Stimulated activated naive B cell treated with anti-CD40 and anti-IgM and Interleukin-4, amounts not matched to agents 10 μg/mL and 1 μg/mL and 100 μg/mL, for 72 hours (primary cell): ENCODE measurements at regions not wholly inside any gene's neighbourhood (a gene's known extent, or its start where the extent isn't known, plus 50 kb on each side); places are given as distances from the start of the nearest gene placed in this dataset.
"Not testable (repeated sequence)": the region's sequence is repeated elsewhere in the genome, so short reads cannot be mapped to it uniquely, and the experiment has no call there.

ENCODE experiments used
- ATAC-seq, 2 donors: fragments of 150-1000 bp; cut with Tn5 transposase; replicated peaks; 2 replicates each; pipeline ENCODE4 v1.10.0; 2021; ENCODE audit warnings: moderate library complexity in 1 of 2
- DNase-seq: peaks from one replicate; pipeline ENCODE4 v3.0.0; 2021
- H3K27ac Mint-ChIP-seq: one replicate; pipeline ENCODE4 v1.8.0; 2022; ENCODE audit warnings: mild to moderate bottlenecking, mixed read lengths
- H3K27me3 Mint-ChIP-seq, 2 donors: one replicate each; pipeline ENCODE4 v1.8.0; 2022; ENCODE audit warnings: mixed read lengths in 2 of 2
- H3K36me3 Mint-ChIP-seq, 2 donors: one replicate each; pipeline ENCODE4 v1.8.0; 2022; ENCODE audit warnings: mixed read lengths in 2 of 2, mild to moderate bottlenecking in 1 of 2
- H3K4me1 Mint-ChIP-seq, 2 donors: one replicate each; pipeline ENCODE4 v1.8.0; 2022; ENCODE audit warnings: mixed read lengths in 2 of 2, mild to moderate bottlenecking in 1 of 2
- H3K4me3 Mint-ChIP-seq, 2 donors: one replicate each; pipeline ENCODE4 v1.8.0; 2022; ENCODE audit warnings: mild to moderate bottlenecking in 2 of 2, mixed read lengths in 2 of 2, moderate library complexity in 1 of 2
- H3K9me3 Mint-ChIP-seq, 2 donors: one replicate each; pipeline ENCODE4 v1.8.0; 2022; ENCODE audit warnings: mixed read lengths in 2 of 2, mild to moderate bottlenecking in 1 of 2

DNA sequence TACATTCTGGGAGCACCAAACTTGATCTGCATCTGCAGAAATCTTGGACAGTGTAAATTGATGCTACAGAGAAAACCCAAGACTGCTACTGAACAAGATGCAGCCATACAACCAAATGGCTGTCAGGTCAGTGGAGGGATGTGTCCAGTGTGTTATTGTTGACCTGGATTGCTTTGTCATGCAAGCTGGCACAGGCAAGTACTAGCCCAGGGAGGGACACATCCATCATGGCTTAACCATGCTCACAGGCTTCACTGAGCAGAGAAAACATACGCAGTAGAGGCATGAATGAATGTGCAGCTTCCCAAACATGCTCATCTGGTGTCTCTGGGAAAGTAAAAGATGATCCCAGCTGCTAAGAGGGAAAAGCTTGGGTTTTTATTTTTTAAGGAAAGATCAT is 93.6 kb downstream of the MTNR1B start:
- Mint-ChIP-seq H3K4me1 (no peaks in the 10 kb centered on the region), H3K4me3 (no peak overlapping the region), H3K27ac (no peak overlapping the region), H3K27me3 (peaks cover 0 to 8% of the 10 kb centered on the region in 2 donors), H3K36me3 (no peaks in the 10 kb centered on the region), H3K9me3 (peaks cover 3 to 4% of the 10 kb centered on the region in 2 donors)
- ATAC-seq (no peak), DNase-seq (no peak)

DNA sequence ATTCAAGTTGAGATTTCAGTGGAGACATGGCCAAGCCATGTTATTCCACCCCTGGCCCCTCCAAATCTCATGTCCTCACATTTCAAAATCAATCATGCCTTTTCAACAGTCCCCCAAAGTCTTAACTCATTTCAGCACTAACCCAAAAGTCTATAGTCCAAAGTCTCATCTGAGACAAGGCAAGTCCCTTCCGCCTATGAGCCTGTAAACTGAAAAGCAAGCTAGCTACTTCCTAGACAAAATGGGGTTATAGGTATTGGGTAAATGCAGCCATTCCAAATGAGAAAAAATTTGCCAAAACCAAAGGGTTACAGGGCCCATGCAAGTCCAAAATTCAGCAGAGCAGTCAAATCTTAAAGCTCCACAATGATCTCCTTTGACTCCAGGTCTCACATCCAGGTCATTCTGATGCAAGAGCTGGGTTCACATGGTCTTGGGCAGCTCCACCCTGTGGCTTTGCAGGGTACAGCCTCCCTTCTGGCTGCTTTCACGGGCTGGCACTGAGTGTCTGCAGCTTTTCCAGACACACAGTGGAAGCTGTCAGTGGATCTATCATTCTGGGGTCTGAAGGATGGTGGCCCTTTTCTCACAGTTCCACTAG is 95.7 kb downstream of the MTNR1B start:
- not testable (repeated sequence) for H3K4me3 Mint-ChIP-seq, H3K36me3 Mint-ChIP-seq, H3K27me3 Mint-ChIP-seq, H3K4me1 Mint-ChIP-seq, ATAC-seq, DNase-seq, H3K27ac Mint-ChIP-seq, H3K9me3 Mint-ChIP-seq

- Mint-ChIP-seq H3K36me3 (no peaks in the 10 kb centered on the region), H3K9me3 (peaks cover 3 to 4% of the 10 kb centered on the region in 2 donors), H3K4me1 (no peaks in the 10 kb centered on the region), H3K27me3 (peaks cover 0 to 8% of the 10 kb centered on the region in 2 donors), H3K4me3 (no peak overlapping the region), H3K27ac (no peak overlapping the region)
- DNase-seq (no peak), ATAC-seq (no peak)
Measured at GRCh38 chr11:93067881-93068390, 98.5 kb downstream of the MTNR1B start.

GRCh38 chr11:93072229-93072914 is 102.9 kb downstream of the MTNR1B start:
- no peak for ATAC-seq
- Mint-ChIP-seq H3K4me1 (no peaks in the 10 kb centered on the region), H3K27ac (no peak overlapping the region), H3K36me3 (no peaks in the 10 kb centered on the region), H3K9me3 (peaks cover 0 to 4% of the 10 kb centered on the region in 2 donors), H3K4me3 (no peak overlapping the region), H3K27me3 (peaks cover 0 to 8% of the 10 kb centered on the region in 2 donors)
- no peak for DNase-seq

GRCh38 chr11:93073026-93073425 is 103.6 kb downstream of the MTNR1B start:
- H3K4me3 Mint-ChIP-seq = no peak overlapping the region
- peaks cover 0 to 8% of the 10 kb centered on the region in 2 donors for H3K27me3 Mint-ChIP-seq
- H3K4me1 Mint-ChIP-seq = no peaks in the 10 kb centered on the region
- DNase-seq = no peak
- H3K36me3 Mint-ChIP-seq = no peaks in the 10 kb centered on the region
- peaks cover 0 to 4% of the 10 kb centered on the region in 2 donors for H3K9me3 Mint-ChIP-seq
- no peak overlapping the region for H3K27ac Mint-ChIP-seq
- ATAC-seq = no peak

DNA sequence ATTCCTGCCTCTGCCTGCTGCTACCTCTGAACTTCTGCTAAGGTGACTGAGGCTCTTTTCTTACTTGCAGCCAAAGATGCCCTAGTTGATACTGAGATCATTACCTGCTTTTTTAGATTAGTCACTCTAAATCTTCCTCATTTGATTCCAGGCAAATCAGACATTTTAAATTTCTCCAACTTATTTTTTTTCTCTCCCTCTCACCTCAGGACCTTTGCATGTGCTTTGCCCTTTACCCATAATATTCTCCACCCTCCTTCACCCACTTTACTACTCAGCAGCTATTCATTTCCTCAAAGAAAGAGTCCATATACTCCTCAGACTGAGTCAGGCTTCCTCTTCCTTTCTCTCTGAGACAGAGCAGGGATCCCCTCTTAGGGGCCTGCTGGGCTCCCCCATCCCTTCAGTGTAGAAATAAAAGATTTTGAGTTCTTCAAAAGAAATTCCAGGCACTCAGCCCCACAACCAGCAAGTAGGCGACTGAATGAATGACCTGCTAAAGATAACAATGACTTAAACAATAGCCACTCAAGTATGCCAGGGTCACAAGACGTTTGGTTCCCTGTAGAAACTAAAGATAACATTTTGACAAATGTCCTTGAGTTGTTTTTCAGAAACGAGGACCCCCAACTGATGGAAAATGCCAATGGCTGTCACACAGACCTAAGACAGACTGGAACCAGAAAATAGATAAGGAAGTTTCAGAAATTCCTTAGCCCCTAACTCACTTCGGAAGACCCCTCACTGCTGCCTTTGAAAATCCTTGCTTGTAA is 104.2 kb downstream of the MTNR1B start:
- H3K4me3 Mint-ChIP-seq = no peak overlapping the region
- H3K27ac Mint-ChIP-seq = no peak overlapping the region
- DNase-seq (no peak), ATAC-seq (no peak)
- peaks cover 0 to 8% of the 10 kb centered on the region in 2 donors for H3K27me3 Mint-ChIP-seq
- H3K4me1 Mint-ChIP-seq = no peaks in the 10 kb centered on the region
- no peaks in the 10 kb centered on the region for H3K36me3 Mint-ChIP-seq
- H3K9me3 Mint-ChIP-seq = peaks cover 0 to 4% of the 10 kb centered on the region in 2 donors

DNA sequence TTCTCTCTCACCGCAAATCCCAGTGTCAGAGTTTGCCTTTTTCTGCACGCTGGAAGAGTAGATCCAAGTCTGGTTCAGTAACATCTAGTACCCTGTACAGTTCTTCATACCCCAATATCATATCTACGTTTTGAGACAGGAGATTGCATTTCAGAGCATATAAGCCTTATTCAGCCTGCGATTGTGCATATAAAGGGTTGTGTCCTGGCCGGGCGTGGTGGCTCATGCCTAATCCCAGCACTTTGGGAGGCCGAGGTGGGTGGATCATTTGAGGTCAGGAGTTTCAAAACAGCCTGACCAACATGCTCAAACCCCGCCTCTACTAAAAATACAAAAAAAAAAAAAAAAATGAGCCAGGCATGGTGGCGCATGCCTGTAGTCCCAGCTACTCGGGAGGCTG is 104.9 kb downstream of the MTNR1B start:
- Mint-ChIP-seq H3K27ac (no peak overlapping the region), H3K9me3 (peaks cover 0 to 4% of the 10 kb centered on the region in 2 donors), H3K4me1 (no peaks in the 10 kb centered on the region), H3K4me3 (no peak overlapping the region), H3K27me3 (peaks cover 0 to 8% of the 10 kb centered on the region in 2 donors), H3K36me3 (no peaks in the 10 kb centered on the region)
- no peak for DNase-seq
- ATAC-seq = no peak

GRCh38 chr11:93075782-93076181 is 106.3 kb downstream of the MTNR1B start:
- ATAC-seq (no peak), DNase-seq (no peak)
- Mint-ChIP-seq H3K4me3 (no peak overlapping the region), H3K36me3 (no peaks in the 10 kb centered on the region), H3K9me3 (peaks cover 0 to 4% of the 10 kb centered on the region in 2 donors), H3K4me1 (no peaks in the 10 kb centered on the region), H3K27me3 (peaks cover 0 to 8% of the 10 kb centered on the region in 2 donors), H3K27ac (no peak overlapping the region)

GRCh38 chr11:93080146-93080759 is 110.8 kb downstream of the MTNR1B start:
- Mint-ChIP-seq H3K4me1 (no peaks in the 10 kb centered on the region), H3K36me3 (no peaks in the 10 kb centered on the region), H3K9me3 (no peaks in the 10 kb centered on the region), H3K27ac (no peak overlapping the region), H3K27me3 (peaks cover 0 to 4% of the 10 kb centered on the region in 2 donors), H3K4me3 (no peak overlapping the region)
- ATAC-seq = no peak
- DNase-seq = no peak

GRCh38 chr11:93081694-93082093 is 112.2 kb downstream of the MTNR1B start:
- no peaks in the 10 kb centered on the region for H3K4me1 Mint-ChIP-seq
- H3K27me3 Mint-ChIP-seq = no peaks in the 10 kb centered on the region
- H3K36me3 Mint-ChIP-seq = no peaks in the 10 kb centered on the region
- DNase-seq (no peak), ATAC-seq (no peak)
- no peak overlapping the region for H3K4me3 Mint-ChIP-seq
- no peaks in the 10 kb centered on the region for H3K9me3 Mint-ChIP-seq
- H3K27ac Mint-ChIP-seq = no peak overlapping the region

DNA sequence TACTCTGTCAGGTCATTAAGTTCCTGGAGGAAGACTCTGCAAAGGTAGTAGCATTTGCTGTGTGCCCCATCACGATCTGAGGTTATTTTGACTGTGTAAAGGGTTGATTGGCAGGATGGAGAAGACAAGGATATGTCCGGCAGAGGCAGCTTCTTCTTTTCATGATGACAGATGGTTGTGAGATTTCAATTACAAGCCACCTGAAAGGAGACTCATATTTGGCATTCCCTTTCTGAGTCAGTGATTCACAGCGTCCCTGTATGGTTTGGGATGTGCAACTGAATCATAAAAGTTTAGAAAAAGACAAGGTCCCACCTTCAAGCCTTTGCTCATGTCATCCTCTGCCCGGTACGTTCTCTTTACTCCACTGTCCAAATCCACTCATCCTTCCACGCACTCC is 113.4 kb downstream of the MTNR1B start:
- Mint-ChIP-seq H3K4me3 (no peak overlapping the region), H3K9me3 (no peaks in the 10 kb centered on the region), H3K27me3 (no peaks in the 10 kb centered on the region), H3K27ac (no peak overlapping the region), H3K4me1 (no peaks in the 10 kb centered on the region), H3K36me3 (no peaks in the 10 kb centered on the region)
- DNase-seq = no peak
- no peak for ATAC-seq

DNA sequence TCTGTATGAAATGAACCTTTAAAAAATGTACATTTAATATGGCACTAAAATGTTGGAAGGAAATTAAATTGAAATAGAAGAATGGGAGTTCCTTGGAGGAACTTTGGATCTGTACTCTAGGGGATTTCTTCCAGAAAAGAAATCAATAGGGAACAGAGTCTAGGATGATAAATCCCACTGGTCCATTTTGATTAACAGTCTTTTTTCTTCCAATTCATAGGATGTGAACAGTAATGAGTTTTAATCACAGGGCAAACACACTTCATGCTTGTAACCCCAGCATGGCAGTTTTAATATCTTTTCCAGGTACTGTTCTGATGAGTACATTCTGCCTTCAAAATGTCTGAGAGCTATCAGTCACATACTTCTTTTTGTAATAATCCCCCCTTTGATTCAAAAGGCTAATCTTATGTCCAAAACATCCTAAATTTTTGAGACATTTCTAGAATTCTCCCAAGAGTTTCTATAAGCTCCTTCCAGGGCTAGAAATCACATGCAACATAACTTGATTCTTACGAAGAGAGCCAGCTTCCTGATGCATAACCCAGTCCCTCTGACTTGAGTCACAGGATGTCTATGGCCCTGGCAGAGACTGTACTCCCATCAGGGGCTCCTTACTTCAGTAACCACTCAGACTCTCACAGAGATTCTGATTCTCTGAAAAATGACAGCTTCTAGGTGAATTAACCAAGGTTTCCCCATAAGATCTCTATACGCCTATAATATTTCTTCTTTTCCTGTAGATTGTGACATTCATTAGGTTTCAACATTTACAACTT is 112.9 kb downstream of the SLC36A4 start:
- Mint-ChIP-seq H3K27me3 (no peaks in the 10 kb centered on the region), H3K4me3 (no peak overlapping the region), H3K9me3 (no peaks in the 10 kb centered on the region), H3K27ac (no peak overlapping the region), H3K4me1 (no peaks in the 10 kb centered on the region), H3K36me3 (no peaks in the 10 kb centered on the region)
- ATAC-seq (no peak), DNase-seq (no peak)

GRCh38 chr11:93089474-93090102 is 108.2 kb downstream of the SLC36A4 start:
- ATAC-seq (peak in 1 of 2 donors; percentile 46), DNase-seq (no peak)

More at GRCh38 chr11:93089474-93090102, 108.2 kb downstream of the SLC36A4 start:
- Mint-ChIP-seq H3K4me3 (no peak overlapping the region), H3K27ac (no peak overlapping the region), H3K27me3 (peaks cover 0 to 7% of the 10 kb centered on the region in 2 donors), H3K4me1 (no peaks in the 10 kb centered on the region), H3K9me3 (peaks cover 2 to 9% of the 10 kb centered on the region in 2 donors), H3K36me3 (no peaks in the 10 kb centered on the region)
